Suppressor macrophage treated with lipopolysaccharide for 1 hour (primary cell): ENCODE measurements at regions not wholly inside any gene's neighbourhood (a gene's known extent, or its start where the extent isn't known, plus 50 kb on each side); places are given as distances from the start of the nearest gene placed in this dataset.
"Not testable (repeated sequence)": the region's sequence is repeated elsewhere in the genome, so short reads cannot be mapped to it uniquely, and the experiment has no call there.

Experiments
- DNase-seq, 3 donors: peaks; one replicate each; pipeline ENCODE4 v3.0.0-alpha.2; 2020 to 2022

DNA sequence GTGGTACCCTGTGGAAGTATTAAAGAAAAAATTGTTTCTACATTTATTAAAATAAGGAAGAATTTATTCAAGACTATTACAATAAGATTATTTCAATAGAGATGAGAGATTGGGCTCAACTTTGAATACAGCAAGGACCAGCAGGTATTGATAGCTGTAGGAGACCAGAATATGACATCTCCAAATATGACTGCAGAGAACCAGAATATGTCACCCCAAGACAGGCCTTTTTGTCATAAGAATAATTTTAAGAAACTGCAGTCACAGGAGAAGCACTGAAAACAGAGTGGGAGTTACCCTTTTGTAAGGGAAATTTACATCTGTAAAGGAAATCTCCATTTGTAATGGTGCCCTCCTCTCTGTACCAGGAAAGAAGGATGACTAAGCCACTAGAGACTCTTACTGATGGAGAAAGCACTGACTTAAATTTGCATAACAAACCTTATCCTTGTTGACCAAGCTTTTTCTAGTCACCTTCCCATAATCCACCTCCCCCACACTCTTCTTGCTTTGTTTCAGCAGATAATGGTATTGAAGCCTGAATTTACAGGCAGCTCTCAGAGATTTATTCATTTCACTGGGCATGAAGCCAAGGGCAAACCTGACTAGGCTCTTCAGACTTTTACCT, 145.1 kb upstream of the RMP24 start:
- peak; percentile 64 to 91 (median 81) for DNase-seq

- no peak for DNase-seq
Measured at GRCh38 chr18:35827903-35828275, 144.6 kb upstream of the RMP24 start.

GRCh38 chr18:35828591-35828990, 143.9 kb upstream of the RMP24 start:
- no peak for DNase-seq

GRCh38 chr18:35835366-35835765, 137.1 kb upstream of the RMP24 start:
- peak in 2 of 3 donors; percentile 27 to 34 for DNase-seq

GRCh38 chr18:35835833-35836232, 136.6 kb upstream of the RMP24 start:
- DNase-seq = peak; percentile 84 to 92 (median 92)

- DNase-seq = no peak
Measured at GRCh38 chr18:35836932-35837331, 135.5 kb upstream of the RMP24 start.

DNA sequence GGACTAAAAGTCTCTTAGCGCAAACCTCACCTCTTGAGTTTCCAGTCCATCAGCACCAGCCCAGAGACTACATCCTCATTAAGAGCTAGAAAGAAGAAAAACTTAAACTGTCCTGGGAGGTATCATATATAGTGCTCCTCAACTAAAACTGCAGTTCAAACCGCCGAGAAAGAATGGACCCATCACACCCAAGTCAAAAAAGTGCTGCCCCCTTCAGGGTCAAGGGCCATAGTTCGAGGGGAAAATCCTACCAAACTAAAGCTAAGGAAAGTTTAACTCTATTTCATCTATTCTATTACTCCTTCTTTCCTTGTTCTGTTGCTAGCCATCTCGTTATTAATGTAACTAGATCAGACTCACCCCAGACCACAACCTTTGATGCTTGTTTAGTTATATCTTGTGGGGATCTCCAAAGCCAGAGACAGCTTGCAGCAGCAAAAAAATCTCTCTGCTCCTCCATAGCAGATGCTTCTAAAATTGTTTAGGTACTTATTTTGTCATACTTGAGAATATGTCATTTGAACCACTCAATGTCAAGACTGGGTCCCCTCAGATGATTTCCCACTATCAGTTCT, 134.5 kb upstream of the RMP24 start:
- DNase-seq = no peak

DNA sequence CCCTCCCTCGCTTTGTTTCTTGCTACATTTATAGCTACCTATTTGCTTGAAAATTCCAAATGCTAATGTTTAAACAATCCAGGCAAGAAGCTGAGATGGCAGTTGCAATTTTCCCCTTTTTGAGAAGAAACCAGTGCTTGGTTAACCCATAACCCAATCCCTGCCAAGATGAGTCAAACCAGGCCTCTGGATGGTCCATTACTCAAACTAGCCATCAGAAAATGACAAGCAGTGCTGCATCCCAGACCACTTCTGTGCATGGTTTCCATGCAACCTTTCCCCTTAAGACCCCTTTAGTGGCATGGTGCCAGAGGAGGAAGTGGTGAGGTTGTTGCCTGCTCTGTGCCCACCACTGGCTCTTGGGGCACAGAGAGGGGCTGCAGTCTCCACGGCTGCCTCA, 131.2 kb upstream of the RMP24 start:
- no peak for DNase-seq

DNA sequence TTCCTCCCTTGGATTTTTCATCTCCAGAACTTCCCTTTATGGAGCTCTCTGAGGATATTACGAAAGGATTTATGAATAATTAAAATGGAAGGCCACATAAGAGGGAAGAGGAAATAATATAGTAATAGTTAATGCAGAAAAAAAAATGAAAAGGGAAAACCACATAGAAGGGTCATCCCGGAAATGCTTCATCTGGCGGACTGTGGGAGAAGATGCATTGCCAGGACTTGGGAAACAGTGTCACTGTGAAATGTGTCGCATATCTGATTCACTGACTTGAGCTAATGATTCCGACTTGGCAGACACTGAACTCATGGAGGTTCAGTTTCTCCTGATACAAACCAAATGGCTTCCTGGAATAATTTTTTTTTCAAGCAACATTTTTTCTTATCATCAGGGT, 129.9 kb upstream of the RMP24 start:
- peak; percentile 64 to 79 (median 78) for DNase-seq

DNA sequence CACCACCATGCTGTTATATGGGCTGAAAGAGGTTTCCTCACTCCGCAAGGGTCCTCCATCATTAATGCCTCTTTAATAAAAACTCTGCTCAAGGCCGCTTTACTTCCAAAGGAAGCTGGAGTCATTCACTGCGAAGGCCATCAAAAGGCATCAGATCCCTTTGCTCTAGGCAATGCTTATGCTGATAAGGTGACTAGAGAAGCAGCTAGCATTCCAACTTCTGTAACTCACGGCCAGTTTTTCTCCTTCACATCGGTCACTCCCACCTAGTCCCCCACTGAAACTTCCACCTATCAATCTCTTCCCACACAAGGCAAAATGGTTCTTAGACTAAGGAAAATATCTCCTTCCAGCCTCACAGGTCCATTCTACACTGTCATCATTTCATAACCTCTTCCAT, 124.2 kb upstream of the RMP24 start:
- not testable (repeated sequence) for DNase-seq

DNA sequence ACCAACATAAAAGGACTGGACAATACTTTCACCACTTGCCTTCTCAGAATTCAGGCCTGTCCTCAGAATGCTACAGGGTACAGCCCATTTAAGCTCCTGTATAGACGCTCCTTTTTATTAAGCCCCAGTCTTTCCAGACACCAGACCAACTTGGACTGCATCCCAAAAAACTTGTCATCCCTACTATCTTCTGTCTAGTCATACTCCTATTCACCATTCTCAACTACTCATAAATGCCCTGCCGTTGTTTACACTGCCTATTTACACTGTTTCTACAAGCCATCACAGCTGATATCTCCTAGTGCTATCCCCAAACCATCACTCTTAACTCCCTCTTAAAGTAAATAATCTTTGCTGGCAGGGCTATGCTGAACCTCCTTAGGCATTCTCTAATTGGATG, 123.2 kb upstream of the RMP24 start:
- DNase-seq = not testable (repeated sequence)

DNA sequence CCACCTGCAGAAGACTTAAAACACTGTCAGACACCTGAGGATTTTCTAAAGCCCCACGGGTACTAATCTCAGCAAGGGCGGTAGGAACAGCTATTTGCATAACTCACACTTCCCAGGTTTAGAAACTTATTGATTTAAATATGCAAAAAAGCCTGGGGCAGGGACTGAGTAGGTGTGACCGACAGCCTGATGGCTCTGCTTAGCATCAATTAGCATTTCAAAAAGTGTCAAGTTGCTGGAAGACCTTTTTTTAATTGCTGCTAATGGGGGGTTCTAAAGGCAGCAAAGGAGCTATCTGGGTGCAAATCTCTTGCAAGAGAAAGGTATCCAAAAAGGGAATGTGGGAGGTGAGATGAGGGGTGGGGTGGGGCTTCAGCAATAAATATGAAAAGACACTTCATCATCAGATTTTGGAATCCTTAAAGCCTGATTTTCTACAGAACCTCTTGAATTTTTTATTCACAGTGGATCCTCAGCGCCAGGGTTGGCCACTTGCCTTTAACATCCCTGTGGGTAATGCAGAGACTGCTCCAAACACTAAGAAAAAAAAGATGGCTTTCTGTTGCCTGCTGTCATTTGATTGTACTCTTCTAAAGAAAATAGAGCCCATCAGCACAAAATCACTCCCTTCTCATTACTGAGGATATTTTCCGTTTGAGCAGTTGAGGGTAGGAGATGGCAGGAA, 121.1 kb upstream of the RMP24 start:
- DNase-seq = no peak

- DNase-seq = peak in 2 of 3 donors; percentile 7 to 25
Measured at GRCh38 chr18:35852786-35853185, 119.7 kb upstream of the RMP24 start.

- no peak for DNase-seq
Measured at GRCh38 chr18:35854095-35854494, 118.4 kb upstream of the RMP24 start.

DNA sequence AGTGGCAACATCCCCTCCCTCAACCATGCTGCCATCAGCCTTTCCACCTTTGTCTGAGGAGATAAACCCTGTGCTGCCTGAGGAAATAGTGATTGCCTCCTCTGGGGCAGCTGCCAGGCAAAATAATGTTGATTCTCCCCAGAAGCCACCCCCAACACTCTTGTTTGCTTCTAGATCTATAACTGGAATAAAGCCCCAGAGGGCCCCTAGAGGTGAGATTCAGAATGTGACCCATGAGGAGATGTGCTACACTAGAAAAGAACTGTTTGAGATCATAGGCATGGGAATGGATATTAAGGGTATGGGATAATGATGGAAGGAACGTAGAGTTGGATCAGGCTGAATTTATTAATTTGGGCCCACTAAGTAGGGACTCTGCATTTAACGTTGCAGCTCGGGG, 116.3 kb upstream of the RMP24 start:
- DNase-seq = no peak

- DNase-seq = not testable (repeated sequence)
Measured at GRCh38 chr18:35856721-35857120, 115.8 kb upstream of the RMP24 start.

GRCh38 chr18:35857581-35857980, 114.9 kb upstream of the RMP24 start:
- not testable (repeated sequence) for DNase-seq

DNA sequence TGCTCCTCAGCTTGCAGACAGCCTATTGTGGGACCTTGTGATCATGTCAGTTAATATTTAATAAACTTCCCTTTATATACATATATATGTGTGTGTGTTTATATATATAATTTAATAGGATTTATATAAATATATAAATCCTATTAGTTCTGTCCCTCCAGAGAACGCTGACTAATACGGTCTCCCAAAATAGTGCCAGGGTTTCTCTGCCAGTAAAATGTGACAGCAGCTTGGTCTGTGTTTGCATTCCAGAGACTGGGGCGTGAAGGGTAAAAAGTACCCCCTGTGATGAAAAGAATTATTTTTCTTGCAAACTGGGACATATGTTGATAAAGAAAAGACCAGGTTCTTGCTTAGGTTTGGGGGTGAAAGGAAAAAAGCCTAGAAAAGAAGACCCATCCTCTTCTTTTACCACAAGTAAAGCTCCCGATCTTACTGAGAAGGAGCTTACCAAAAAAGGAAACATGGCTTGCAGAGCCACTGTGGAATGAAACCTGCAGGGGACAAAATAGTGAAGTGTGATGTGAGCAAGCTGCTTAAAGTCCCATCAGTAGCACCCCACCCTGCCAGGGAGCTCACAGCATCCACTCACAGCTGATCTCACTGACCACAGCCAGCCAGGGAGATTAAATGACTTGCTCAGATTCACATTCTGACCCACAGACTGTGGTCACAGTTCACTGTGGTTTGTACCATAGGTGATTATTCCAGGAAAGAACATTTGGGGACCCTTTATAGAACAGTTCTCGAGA, 110.9 kb upstream of the RMP24 start:
- no peak for DNase-seq

DNA sequence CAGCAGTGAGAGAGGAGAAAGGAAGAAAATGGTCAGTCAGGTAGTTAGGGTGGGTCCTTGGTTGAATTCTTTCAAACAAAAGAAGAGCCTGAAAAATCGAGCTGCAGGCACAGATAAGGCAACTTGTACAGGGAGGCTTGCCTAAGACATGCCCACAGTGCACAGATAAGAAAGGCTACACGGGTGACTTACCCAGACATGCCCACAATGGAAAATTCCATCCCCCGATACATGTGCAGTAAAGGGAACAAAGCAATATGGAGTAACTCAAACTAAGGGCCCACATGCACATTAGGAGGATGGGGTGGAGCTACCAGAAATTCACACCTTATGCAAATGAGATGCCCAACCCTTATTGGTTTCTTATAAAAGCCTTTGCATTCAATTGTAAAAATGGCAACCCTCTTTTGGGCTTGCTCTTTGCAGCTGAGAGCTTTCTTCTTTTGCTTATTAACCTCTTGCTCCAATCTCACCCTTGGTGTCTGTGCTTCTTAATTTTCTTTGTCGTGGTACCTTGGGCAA, 110.3 kb upstream of the RMP24 start:
- no peak for DNase-seq

DNA sequence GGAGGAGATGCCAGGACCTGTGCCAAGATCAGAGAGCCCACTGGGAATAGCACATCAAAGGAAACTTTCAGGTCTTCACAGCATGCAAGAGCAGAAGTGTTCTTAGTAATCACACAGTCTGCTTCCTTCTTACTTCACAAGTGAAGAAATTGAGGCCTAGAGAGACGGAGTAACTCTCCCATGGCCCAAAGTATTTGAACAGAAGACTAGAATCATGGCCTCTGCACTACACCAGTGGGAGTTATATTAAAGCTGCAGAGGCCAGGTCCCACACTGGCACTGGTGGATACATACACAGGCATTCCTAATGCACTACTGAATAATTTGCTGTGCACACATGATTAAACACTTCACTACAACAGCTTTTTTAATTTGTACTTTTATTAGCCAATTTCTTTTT, 107.6 kb upstream of the RMP24 start:
- DNase-seq = no peak

DNA sequence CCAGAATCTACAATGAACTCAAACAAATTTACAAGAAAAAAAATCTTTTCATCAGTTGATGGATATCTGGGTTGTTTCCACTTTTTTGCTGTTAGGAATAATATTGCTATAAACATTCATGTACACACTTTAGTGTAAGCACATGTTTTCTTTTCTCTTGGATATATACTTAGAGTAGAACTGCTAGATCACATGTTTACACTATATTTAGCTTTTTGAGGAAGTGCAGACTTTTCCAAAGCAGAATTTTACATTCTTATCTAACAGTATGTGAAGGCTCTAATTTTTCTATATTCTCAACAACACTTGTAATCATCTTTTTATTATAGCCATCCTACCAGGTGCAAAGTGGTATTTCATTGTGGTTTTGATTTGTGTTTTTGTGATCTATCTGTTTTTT, 103.6 kb upstream of the RMP24 start:
- DNase-seq = peak in 2 of 3 donors; percentile 24 to 41

DNA sequence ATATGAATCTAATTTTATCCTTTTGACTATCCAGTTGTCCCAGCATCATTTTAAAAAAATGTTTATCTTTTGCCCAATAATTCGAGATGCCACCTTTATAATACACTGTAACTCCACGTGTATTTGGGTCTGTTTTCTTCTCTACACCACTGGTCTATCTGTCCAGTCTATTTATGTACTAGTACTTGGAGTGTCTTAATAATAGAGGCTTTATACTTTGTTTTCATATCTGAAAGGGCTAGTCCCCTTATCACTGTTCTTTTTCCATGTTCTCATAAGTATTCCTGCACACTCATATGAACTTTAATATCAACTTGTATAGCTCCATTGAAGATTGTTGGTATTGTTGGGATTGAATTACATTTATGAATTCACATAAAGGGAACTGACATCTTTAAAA, 101.1 kb upstream of the RMP24 start:
- no peak for DNase-seq

DNA sequence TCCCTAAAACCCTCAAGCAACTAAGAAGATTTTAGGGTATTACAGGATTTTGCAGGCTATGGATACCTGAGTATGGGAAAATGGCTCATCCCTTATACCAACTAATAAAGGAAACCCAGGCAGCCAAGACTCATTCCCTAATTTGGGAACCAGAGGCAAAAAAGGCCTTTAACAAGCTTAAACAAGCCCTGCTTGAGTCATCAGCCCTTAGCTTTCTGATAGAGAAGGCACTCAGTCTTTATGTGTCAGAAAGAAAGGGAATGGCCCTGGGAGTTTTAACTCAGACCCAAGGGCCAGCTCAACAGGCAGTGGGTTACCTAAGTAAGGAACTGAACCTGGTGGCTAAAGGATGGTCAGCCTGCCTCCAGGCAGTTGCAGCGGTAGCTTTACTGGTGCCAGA, 96.9 kb upstream of the RMP24 start:
- peak in 1 of 3 donors; percentile 5 for DNase-seq
